OCI-LY7 (cell line): ENCODE measurements at regions not wholly inside any gene's neighbourhood (a gene's known extent, or its start where the extent isn't known, plus 50 kb on each side); places are given as distances from the start of the nearest gene placed in this dataset.

Source experiments
- BruUV-seq: library from RNA; stranded (reverse); fragments of 400-500 nt; replicated peaks from 2 replicates; lab custom pipeline; 2021; lab: Mats Ljungman, UMichigan
- CTCF ChIA-PET: fragments of 300-600 bp; sonication (Branson Sonifier 250); formaldehyde crosslinking; loops from one replicate; lab custom pipeline; 2022; ENCODE audit warnings: antibody characterized with exemption; ENCODE audit not compliant: unreplicated experiment; lab: Charles Lee
- POLR2A ChIA-PET: fragments of 300-600 bp; sonication (Branson Sonifier 250); formaldehyde crosslinking; loops from one replicate; lab custom pipeline; 2022; ENCODE audit warnings: antibody characterized with exemption; lab: Charles Lee
- DNase-seq: peaks from one replicate; pipeline ENCODE4 v3.0.0-alpha.2; 2015; ENCODE audit warnings: low spot score
- H2AFZ ChIP-seq: fragments of 200-600 bp; sonication (generic), shearing (Covaris generic); 2 replicates; pipeline ENCODE4 v1.6.1; 2014; ENCODE audit warnings: mild to moderate bottlenecking, antibody characterized with exemption, low read length, moderate library complexity
- H3K27ac ChIP-seq: fragments of 200-600 bp; sonication (generic); 2 replicates; pipeline ENCODE4 v1.5.1; 2014; ENCODE audit warnings: mixed run types, low read depth, mild to moderate bottlenecking, moderate library complexity, low read length, inconsistent platforms; ENCODE audit not compliant: poor library complexity, severe bottlenecking
- H3K36me3 ChIP-seq: fragments of 200-600 bp; sonication (generic); 2 replicates; pipeline ENCODE4 v1.6.1; 2014; ENCODE audit warnings: mild to moderate bottlenecking, antibody characterized with exemption, low read length, moderate library complexity, mixed read lengths; ENCODE audit not compliant: insufficient read depth
- H3K4me1 ChIP-seq: fragments of 200-600 bp; sonication (generic); 2 replicates; pipeline ENCODE4 v1.5.1; 2014; ENCODE audit warnings: mild to moderate bottlenecking, low read length; ENCODE audit not compliant: insufficient read depth, poor library complexity, severe bottlenecking
- H3K4me2 ChIP-seq: fragments of 200-600 bp; sonication (generic); 2 replicates; pipeline ENCODE4 v1.6.1; 2014; ENCODE audit warnings: mild to moderate bottlenecking, low read length
- H3K4me3 ChIP-seq: fragments of 200-600 bp; sonication (generic); 2 replicates; pipeline ENCODE4 v1.5.1; 2014; ENCODE audit warnings: mild to moderate bottlenecking, low read depth, low read length; ENCODE audit not compliant: poor library complexity, severe bottlenecking
- H3K79me2 ChIP-seq: fragments of 200-600 bp; sonication (generic); 2 replicates; pipeline ENCODE4 v1.6.1; 2016; ENCODE audit warnings: low read depth, mild to moderate bottlenecking, low read length, moderate library complexity, mixed read lengths; ENCODE audit not compliant: insufficient read depth
- H3K9me2 ChIP-seq: fragments of 200-600 bp; sonication (generic); 2 replicates; pipeline ENCODE4 v1.6.1; 2016; ENCODE audit warnings: mild to moderate bottlenecking, low read length, mixed read lengths; ENCODE audit not compliant: insufficient read depth
- H3K9me3 ChIP-seq: fragments of 200-600 bp; sonication (generic); 2 replicates; pipeline ENCODE4 v1.6.1; 2014; ENCODE audit warnings: mild to moderate bottlenecking, mixed run types, low read length, mixed read lengths
- H4K20me1 ChIP-seq: fragments of 200-600 bp; sonication (generic); 2 replicates; pipeline ENCODE4 v1.6.1; 2014; ENCODE audit warnings: mild to moderate bottlenecking, antibody characterized with exemption, low read length, moderate library complexity, mixed read lengths; ENCODE audit not compliant: insufficient read depth
- CTCF ChIP-seq: fragments of 200-600 bp; sonication (generic); conservative IDR thresholded peaks from 2 replicates; pipeline ENCODE4 v1.5.1; 2014; ENCODE audit warnings: mild to moderate bottlenecking, antibody characterized with exemption, low read length, moderate library complexity, mixed read lengths
- EZH2phosphoT487 ChIP-seq: fragments of 200-600 bp; sonication (generic); IDR thresholded peaks from 2 replicates; pipeline ENCODE4 v1.6.1; 2018; ENCODE audit warnings: low read depth, borderline replicate concordance, mild to moderate bottlenecking, mixed run types, antibody characterized with exemption, low read length, moderate library complexity, mixed read lengths
- intact Hi-C: fragments of 100-400 bp; cut with micrococcal nuclease; formaldehyde crosslinking; loops from one replicate; pipeline ENCODE4 v1.10.0; 2022; ENCODE audit not compliant: unreplicated experiment

GRCh38 chr3:30309961-30310954 is 296.1 kb upstream of the TGFBR2 start:
- H3K27ac ChIP-seq, result no peak overlapping the region
- H3K4me1 ChIP-seq, result no peaks in the 10 kb centered on the region
- H3K9me2 ChIP-seq, result no peaks in the 10 kb centered on the region
- no peaks in the 10 kb centered on the region for H4K20me1 ChIP-seq
- no peaks in the 10 kb centered on the region for H3K9me3 ChIP-seq
- no peak overlapping the region for H2AFZ ChIP-seq
- no peak for TF ChIP-seq CTCF
- no peak for TF ChIP-seq EZH2phosphoT487
- no peaks in the 10 kb centered on the region for H3K79me2 ChIP-seq
- no peaks in the 10 kb centered on the region for H3K36me3 ChIP-seq
- no peak overlapping the region for H3K4me3 ChIP-seq
- H3K4me2 ChIP-seq, result no peak overlapping the region
- POLR2A ChIA-PET, result interaction anchor here (0.6 kb wide), 2 partner anchors 71 to 432 kb away, joined by 3 to 4 read pairs; no protein-coding TSS in a partner anchor
- no peak for DNase-seq
- CTCF ChIA-PET, result no interaction called here
- intact Hi-C loops, result loop anchor here (10.0 kb wide), 1 partner anchor 385 kb away; no protein-coding TSS in a partner anchor
- no TSS peak for BruUV-seq

GRCh38 chr3:30311781-30312180 is 294.6 kb upstream of the TGFBR2 start:
- no peaks in the 10 kb centered on the region for H3K9me3 ChIP-seq
- TF ChIP-seq EZH2phosphoT487, result no peak
- TF ChIP-seq CTCF, result no peak
- no peaks in the 10 kb centered on the region for H3K36me3 ChIP-seq
- no peak overlapping the region for H2AFZ ChIP-seq
- H3K4me1 ChIP-seq, result no peaks in the 10 kb centered on the region
- intact Hi-C loops, result loop anchor here (10.0 kb wide), 1 partner anchor 383 kb away; no protein-coding TSS in a partner anchor
- no peaks in the 10 kb centered on the region for H4K20me1 ChIP-seq
- CTCF ChIA-PET, result no interaction called here
- H3K27ac ChIP-seq, result no peak overlapping the region
- POLR2A ChIA-PET, result interaction anchor here (1.0 kb wide), 1 partner anchor 113 kb away, joined by 3 read pairs; no protein-coding TSS in a partner anchor
- no peaks in the 10 kb centered on the region for H3K79me2 ChIP-seq
- H3K9me2 ChIP-seq, result no peaks in the 10 kb centered on the region
- H3K4me2 ChIP-seq, result no peak overlapping the region
- DNase-seq, result no peak
- no peak overlapping the region for H3K4me3 ChIP-seq
- no TSS peak for BruUV-seq
